HL-60 (cell line): ENCODE measurements at regions not wholly inside any gene's neighbourhood (a gene's known extent, or its start where the extent isn't known, plus 50 kb on each side); places are given as distances from the start of the nearest gene placed in this dataset.

ENCODE experiments used
- DNase-seq, 2 experiments: peaks; one replicate each; pipeline ENCODE4 v3.0.0-alpha.2; 2010 to 2020; ENCODE audit warnings: low read depth in 1 of 2, low spot score in 1 of 2
- H3K27ac ChIP-seq: fragments of 250-450 bp; sonication (Bioruptor Pico); replicated peaks from 2 replicates; pipeline ENCODE4 v1.5.1; 2020; ENCODE audit warnings: mild to moderate bottlenecking, moderate library complexity
- H3K27me3 ChIP-seq: fragments of 250-450 bp; sonication (Bioruptor Pico); 2 replicates; pipeline ENCODE4 v1.5.1; 2021; ENCODE audit warnings: mild to moderate bottlenecking, moderate library complexity; ENCODE audit not compliant: insufficient read depth, poor library complexity, severe bottlenecking
- H3K4me3 ChIP-seq: replicated peaks from 2 replicates; pipeline ENCODE4 v1.5.1; 2011; ENCODE audit warnings: mild to moderate bottlenecking, control low read depth, low read length; ENCODE audit not compliant: insufficient read depth
- GABPA ChIP-seq: IDR thresholded peaks from 2 replicates; pipeline ENCODE4 v1.6.1; 2012; ENCODE audit warnings: low read depth
- POLR2AphosphoS5 ChIP-seq: IDR thresholded peaks from 2 replicates; pipeline ENCODE4 v1.6.1; 2012; ENCODE audit warnings: low read depth
- SPI1 ChIP-seq: IDR thresholded peaks from 2 replicates; pipeline ENCODE4 v1.6.1; 2012; ENCODE audit warnings: low read depth, mild to moderate bottlenecking, borderline replicate concordance
- TF ChIP-seq, protein P1 (sequence below): IDR thresholded peaks from 2 replicates; pipeline ENCODE4 v1.6.1; 2012; ENCODE audit warnings: low read depth; ENCODE audit not compliant: insufficient replicate concordance
- TF ChIP-seq, protein P2 (sequence below): IDR thresholded peaks from one replicate; pipeline ENCODE4 v1.5.1; 2011; ENCODE audit warnings: low read length, control low read depth, inconsistent platforms; ENCODE audit not compliant: insufficient read depth

DNA sequence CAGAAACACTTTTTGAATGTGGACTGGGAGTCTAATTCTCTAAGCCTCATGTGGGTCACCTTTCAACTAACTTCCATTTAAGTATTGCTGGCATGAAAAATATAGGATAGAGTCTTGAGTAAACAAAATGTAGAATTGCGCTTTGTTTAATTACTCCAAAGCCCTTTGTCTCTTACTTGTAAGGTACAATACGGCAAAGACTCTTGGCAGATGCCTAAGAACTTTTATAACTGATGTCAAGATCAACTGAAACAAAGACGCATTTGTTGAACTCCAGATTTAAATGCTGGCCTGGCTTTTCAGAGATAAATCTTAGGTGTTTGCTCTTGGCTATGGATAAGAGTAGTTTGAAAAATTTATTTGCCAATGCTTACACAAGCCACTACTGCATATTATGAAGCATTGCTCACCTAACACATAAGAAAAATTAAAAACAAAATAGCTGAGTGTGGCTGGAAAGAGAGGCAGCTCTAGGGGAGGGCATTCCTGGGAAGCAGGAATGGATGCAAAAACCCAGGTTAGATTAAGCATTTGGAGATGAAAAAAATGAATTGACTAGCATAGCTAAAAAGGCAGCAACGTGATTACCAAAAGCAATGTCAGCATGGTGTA lies 107.3 kb upstream of the STARD13 start:
- TF ChIP-seq, protein P1, sequence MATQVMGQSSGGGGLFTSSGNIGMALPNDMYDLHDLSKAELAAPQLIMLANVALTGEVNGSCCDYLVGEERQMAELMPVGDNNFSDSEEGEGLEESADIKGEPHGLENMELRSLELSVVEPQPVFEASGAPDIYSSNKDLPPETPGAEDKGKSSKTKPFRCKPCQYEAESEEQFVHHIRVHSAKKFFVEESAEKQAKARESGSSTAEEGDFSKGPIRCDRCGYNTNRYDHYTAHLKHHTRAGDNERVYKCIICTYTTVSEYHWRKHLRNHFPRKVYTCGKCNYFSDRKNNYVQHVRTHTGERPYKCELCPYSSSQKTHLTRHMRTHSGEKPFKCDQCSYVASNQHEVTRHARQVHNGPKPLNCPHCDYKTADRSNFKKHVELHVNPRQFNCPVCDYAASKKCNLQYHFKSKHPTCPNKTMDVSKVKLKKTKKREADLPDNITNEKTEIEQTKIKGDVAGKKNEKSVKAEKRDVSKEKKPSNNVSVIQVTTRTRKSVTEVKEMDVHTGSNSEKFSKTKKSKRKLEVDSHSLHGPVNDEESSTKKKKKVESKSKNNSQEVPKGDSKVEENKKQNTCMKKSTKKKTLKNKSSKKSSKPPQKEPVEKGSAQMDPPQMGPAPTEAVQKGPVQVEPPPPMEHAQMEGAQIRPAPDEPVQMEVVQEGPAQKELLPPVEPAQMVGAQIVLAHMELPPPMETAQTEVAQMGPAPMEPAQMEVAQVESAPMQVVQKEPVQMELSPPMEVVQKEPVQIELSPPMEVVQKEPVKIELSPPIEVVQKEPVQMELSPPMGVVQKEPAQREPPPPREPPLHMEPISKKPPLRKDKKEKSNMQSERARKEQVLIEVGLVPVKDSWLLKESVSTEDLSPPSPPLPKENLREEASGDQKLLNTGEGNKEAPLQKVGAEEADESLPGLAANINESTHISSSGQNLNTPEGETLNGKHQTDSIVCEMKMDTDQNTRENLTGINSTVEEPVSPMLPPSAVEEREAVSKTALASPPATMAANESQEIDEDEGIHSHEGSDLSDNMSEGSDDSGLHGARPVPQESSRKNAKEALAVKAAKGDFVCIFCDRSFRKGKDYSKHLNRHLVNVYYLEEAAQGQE: no peak
- no peak for TF ChIP-seq SPI1
- no peak for TF ChIP-seq POLR2AphosphoS5
- TF ChIP-seq, protein P2, sequence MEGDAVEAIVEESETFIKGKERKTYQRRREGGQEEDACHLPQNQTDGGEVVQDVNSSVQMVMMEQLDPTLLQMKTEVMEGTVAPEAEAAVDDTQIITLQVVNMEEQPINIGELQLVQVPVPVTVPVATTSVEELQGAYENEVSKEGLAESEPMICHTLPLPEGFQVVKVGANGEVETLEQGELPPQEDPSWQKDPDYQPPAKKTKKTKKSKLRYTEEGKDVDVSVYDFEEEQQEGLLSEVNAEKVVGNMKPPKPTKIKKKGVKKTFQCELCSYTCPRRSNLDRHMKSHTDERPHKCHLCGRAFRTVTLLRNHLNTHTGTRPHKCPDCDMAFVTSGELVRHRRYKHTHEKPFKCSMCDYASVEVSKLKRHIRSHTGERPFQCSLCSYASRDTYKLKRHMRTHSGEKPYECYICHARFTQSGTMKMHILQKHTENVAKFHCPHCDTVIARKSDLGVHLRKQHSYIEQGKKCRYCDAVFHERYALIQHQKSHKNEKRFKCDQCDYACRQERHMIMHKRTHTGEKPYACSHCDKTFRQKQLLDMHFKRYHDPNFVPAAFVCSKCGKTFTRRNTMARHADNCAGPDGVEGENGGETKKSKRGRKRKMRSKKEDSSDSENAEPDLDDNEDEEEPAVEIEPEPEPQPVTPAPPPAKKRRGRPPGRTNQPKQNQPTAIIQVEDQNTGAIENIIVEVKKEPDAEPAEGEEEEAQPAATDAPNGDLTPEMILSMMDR: no peak
- TF ChIP-seq GABPA: no peak
- no peak for DNase-seq
- Histone ChIP-seq H3K27ac (no peak overlapping the region), H3K27me3 (no peaks in the 10 kb centered on the region), H3K4me3 (no peak overlapping the region)

DNA sequence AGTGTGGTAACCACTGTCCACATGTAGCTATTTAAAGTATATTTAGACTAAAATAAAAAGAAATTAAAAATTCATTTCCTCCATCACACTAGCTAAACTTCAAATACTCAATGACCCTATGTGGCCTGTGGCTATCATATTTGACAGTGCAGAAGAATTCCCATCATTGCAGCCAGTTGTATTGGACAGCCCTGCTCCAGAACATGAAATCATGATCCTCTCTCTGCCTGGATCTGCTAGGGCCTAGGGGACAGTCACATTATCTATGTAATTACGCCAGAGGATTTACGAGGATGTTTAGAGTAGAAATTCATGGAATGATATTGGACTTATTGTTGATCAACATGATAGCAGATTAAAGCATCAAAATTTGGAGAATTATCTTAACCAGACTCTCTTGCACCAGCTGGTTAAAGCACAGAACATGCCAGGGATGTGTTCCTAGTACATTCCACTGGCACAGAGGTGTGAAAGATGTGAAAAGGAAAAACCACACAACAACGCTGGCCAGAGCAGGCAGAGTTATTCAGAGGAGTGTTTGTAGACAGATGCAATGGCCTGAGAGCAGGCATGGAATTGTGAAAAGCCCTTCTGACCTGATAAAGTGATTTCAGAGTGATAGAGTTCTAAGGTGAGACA lies 108.9 kb upstream of the STARD13 start:
- H3K4me3 ChIP-seq: no peak overlapping the region
- no peaks in the 10 kb centered on the region for H3K27me3 ChIP-seq
- TF ChIP-seq, protein P2: no peak
- TF ChIP-seq POLR2AphosphoS5: no peak
- no peak for TF ChIP-seq GABPA
- no peak for TF ChIP-seq SPI1
- TF ChIP-seq, protein P1: no peak
- no peak for DNase-seq
- no peak overlapping the region for H3K27ac ChIP-seq

DNA sequence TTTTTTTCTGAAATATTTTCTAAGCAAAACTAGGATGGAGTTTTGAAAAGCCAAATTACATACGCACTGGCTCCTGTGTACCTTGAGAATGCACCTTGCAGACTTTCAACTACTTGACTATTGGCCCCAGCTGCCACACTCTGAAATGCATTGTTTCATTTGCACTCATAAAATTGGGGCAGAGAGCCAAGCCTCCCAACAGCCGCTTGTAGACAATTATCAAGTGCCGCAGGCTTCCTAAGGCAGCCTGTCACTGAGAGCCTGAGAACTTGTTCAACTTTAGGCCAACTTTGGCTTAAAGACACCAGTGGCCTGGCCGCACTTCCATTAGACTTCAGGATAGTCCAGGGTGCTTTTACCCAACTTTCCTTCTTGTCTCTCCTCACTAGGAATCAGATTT lies 115.7 kb upstream of the STARD13 start:
- TF ChIP-seq POLR2AphosphoS5 (no peak), SPI1 (no peak), GABPA (no peak)
- TF ChIP-seq, protein P2: no peak
- TF ChIP-seq, protein P1: no peak
- DNase-seq: no peak
- Histone ChIP-seq H3K27ac (no peak overlapping the region), H3K4me3 (no peak overlapping the region), H3K27me3 (no peaks in the 10 kb centered on the region)
